GM12891 (cell line): ENCODE measurements at regions not wholly inside any gene's neighbourhood (a gene's known extent, or its start where the extent isn't known, plus 50 kb on each side); places are given as distances from the start of the nearest gene placed in this dataset.

Experiments
- POLR2A ChIP-seq: IDR thresholded peaks from 2 replicates; pipeline ENCODE4 v1.6.1; 2011; ENCODE audit warnings: low read depth, low read length, control low read depth
- POLR2AphosphoS5 ChIP-seq: IDR thresholded peaks from 2 replicates; pipeline ENCODE4 v1.6.1; 2011; ENCODE audit warnings: low read depth, low read length, control low read depth

DNA sequence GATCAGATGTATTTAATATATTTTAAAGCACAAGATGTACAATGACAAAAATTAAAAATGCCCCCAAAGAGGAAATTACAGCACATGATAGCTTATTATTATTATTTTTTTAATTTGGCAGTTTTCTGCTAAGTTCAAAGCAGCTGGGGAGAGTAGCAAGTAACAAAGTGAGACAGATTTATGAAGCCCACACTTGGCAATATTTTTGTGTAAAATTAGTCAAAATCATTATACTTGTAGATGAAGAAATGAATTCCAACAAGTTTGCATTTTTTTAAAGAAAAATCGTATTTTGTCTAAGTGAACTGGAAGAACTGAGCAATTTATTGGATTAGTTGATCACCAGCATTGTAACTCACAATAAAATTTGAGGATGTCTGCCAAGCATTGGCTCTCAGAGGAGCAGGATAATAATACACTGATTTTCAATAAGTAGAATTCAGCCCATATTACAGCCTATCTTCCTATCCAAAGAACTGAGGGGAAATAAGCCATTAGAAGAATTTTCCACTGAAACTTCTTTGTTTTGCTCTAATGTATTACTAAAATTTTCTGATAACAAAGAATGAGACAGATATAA is 215.6 kb downstream of the MAP2K6 start:
- TF ChIP-seq POLR2AphosphoS5: no peak
- TF ChIP-seq POLR2A: no peak
